H54 (cell line): ENCODE measurements at regions not wholly inside any gene's neighbourhood (a gene's known extent, or its start where the extent isn't known, plus 50 kb on each side); places are given as distances from the start of the nearest gene placed in this dataset.

ENCODE experiments used
- DNase-seq: peaks from one replicate; pipeline ENCODE4 v3.0.0; 2011; ENCODE audit warnings: low spot score, mixed read lengths; ENCODE audit not compliant: insufficient read length
- FAIRE-seq: peaks from 3 replicates; lab custom pipeline; 2011; peaks lifted over from hg19 to GRCh38; lab: Jason Lieb, UNC
- POLR2A ChIP-seq: IDR thresholded peaks from 2 replicates; pipeline ENCODE4 v1.6.1; 2011; ENCODE audit warnings: low read depth, mild to moderate bottlenecking, low read length

GRCh38 chr6:91436448-91436847 lies 849.6 kb upstream of the MAP3K7 start:
- no peak for FAIRE-seq
- no peak for TF ChIP-seq POLR2A

GRCh38 chr6:91435630-91436029 lies 848.8 kb upstream of the MAP3K7 start:
- FAIRE-seq, result no peak
- no peak for DNase-seq
- no peak for TF ChIP-seq POLR2A

More at GRCh38 chr6:91436448-91436847, 849.6 kb upstream of the MAP3K7 start:
- no peak for DNase-seq

- no peak for FAIRE-seq
Measured at GRCh38 chr6:91434576-91434975, 847.7 kb upstream of the MAP3K7 start.

GRCh38 chr6:91433660-91434534 lies 847.0 kb upstream of the MAP3K7 start:
- DNase-seq, result no peak
- no peak for TF ChIP-seq POLR2A

More at GRCh38 chr6:91434576-91434975, 847.7 kb upstream of the MAP3K7 start:
- TF ChIP-seq POLR2A, result no peak
- DNase-seq, result no peak

GRCh38 chr6:91428953-91429560 lies 842.2 kb upstream of the MAP3K7 start:
- DNase-seq, result no peak
- no peak for TF ChIP-seq POLR2A
- no peak for FAIRE-seq

More at GRCh38 chr6:91433660-91434534, 847.0 kb upstream of the MAP3K7 start:
- FAIRE-seq, result no peak

- FAIRE-seq, result no peak
- TF ChIP-seq POLR2A, result no peak
- no peak for DNase-seq
Measured at GRCh38 chr6:91428296-91428695, 841.4 kb upstream of the MAP3K7 start.

GRCh38 chr6:91420243-91420642 lies 833.4 kb upstream of the MAP3K7 start:
- DNase-seq, result no peak
- TF ChIP-seq POLR2A, result no peak
- FAIRE-seq, result no peak

GRCh38 chr6:91415031-91415605 lies 828.2 kb upstream of the MAP3K7 start:
- TF ChIP-seq POLR2A, result no peak
- no peak for FAIRE-seq
- no peak for DNase-seq

GRCh38 chr6:91412532-91412931 lies 825.7 kb upstream of the MAP3K7 start:
- DNase-seq (no peak), FAIRE-seq (no peak)
- TF ChIP-seq POLR2A, result no peak

GRCh38 chr6:91407706-91408105 lies 820.8 kb upstream of the MAP3K7 start:
- no peak for TF ChIP-seq POLR2A
- DNase-seq, result no peak
- no peak for FAIRE-seq

GRCh38 chr6:91392951-91393350 lies 806.1 kb upstream of the MAP3K7 start:
- FAIRE-seq (no peak), DNase-seq (no peak)
- no peak for TF ChIP-seq POLR2A

- no peak for TF ChIP-seq POLR2A
- DNase-seq (no peak), FAIRE-seq (no peak)
Measured at GRCh38 chr6:91387290-91388059, 800.6 kb upstream of the MAP3K7 start.

GRCh38 chr6:91386204-91386603 lies 799.3 kb upstream of the MAP3K7 start:
- FAIRE-seq (no peak), DNase-seq (no peak)
- TF ChIP-seq POLR2A, result no peak
